ENCODE measurements at regions not wholly inside any gene's neighbourhood (a gene's known extent, or its start where the extent isn't known, plus 50 kb on each side); places are given as distances from the start of the nearest gene placed in this dataset.

DNA sequence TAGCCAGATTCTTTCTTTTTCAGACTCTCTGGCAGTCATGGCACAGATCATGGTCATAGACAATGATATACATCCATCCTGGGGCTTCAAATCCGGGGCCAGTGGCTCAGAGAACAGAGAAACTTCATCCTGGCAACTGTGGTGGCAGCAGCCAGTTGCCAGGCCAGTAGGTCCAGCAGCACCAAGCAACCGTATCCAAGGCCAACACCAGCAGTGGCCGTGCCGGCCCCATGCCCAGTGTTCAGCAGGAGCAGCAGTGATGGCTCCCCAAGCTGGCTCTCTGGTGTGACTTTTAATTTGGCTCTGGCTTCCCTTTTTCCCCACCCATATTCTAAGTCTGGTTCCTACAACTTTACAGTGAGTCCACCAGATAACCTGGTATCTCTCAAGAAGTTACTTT is 300.5 kb downstream of the DEPDC1B start:
- Histone ChIP-seq H3K9me3 (ENCODE audit: low read depth) (no peaks in the 10 kb centered on the region), H3K27ac (no peak overlapping the region), H3K4me3 (no peak overlapping the region), H3K4me1 (ENCODE audit: low read depth) (no peaks in the 10 kb centered on the region), H3K36me3 (no peaks in the 10 kb centered on the region), H3K27me3 (no peaks in the 10 kb centered on the region)
- TF ChIP-seq CTCF (IDR thresholded peaks at IDR 0.05; ENCODE audit: low read depth, low read length): no peak
- DNase-seq (ENCODE audit: low read depth in 1 of 2, low spot score in 1 of 2): no peak

- peak; percentile 16 for TF ChIP-seq CTCF (IDR thresholded peaks at IDR 0.05; ENCODE audit: low read depth, low read length)
- H3K27ac ChIP-seq: no peak overlapping the region
- H3K27me3 ChIP-seq: no peaks in the 10 kb centered on the region
- H3K4me3 ChIP-seq: no peak overlapping the region
- peak in 1 of 2 donors; percentile 2 for DNase-seq (ENCODE audit: low read depth in 1 of 2, low spot score in 1 of 2)
- no peaks in the 10 kb centered on the region for H3K4me1 ChIP-seq (ENCODE audit: low read depth)
- H3K9me3 ChIP-seq (ENCODE audit: low read depth): no peaks in the 10 kb centered on the region
- no peaks in the 10 kb centered on the region for H3K36me3 ChIP-seq
Measured at GRCh38 chr5:60395712-60396329, 304.1 kb downstream of the DEPDC1B start.

GRCh38 chr5:60387051-60387440 is 312.9 kb downstream of the DEPDC1B start:
- no peak overlapping the region for H3K27ac ChIP-seq
- no peaks in the 10 kb centered on the region for H3K27me3 ChIP-seq
- no peak for DNase-seq (ENCODE audit: low read depth in 1 of 2, low spot score in 1 of 2)
- H3K36me3 ChIP-seq: no peaks in the 10 kb centered on the region
- H3K9me3 ChIP-seq (ENCODE audit: low read depth): no peaks in the 10 kb centered on the region
- H3K4me1 ChIP-seq (ENCODE audit: low read depth): no peaks in the 10 kb centered on the region
- no peak for TF ChIP-seq CTCF (IDR thresholded peaks at IDR 0.05; ENCODE audit: low read depth, low read length)
- H3K4me3 ChIP-seq: no peak overlapping the region

- DNase-seq (ENCODE audit: low read depth in 1 of 2, low spot score in 1 of 2): no peak
- Histone ChIP-seq H3K4me3 (no peak overlapping the region), H3K36me3 (no peaks in the 10 kb centered on the region), H3K9me3 (ENCODE audit: low read depth) (no peaks in the 10 kb centered on the region), H3K4me1 (ENCODE audit: low read depth) (no peaks in the 10 kb centered on the region), H3K27ac (no peak overlapping the region), H3K27me3 (no peaks in the 10 kb centered on the region)
- TF ChIP-seq CTCF (IDR thresholded peaks at IDR 0.05; ENCODE audit: low read depth, low read length): no peak
Measured at GRCh38 chr5:60386436-60387050, 313.4 kb downstream of the DEPDC1B start.

GRCh38 chr5:60382716-60383115 is 317.2 kb downstream of the DEPDC1B start:
- TF ChIP-seq CTCF (IDR thresholded peaks at IDR 0.05; ENCODE audit: low read depth, low read length): peak; percentile 53
- DNase-seq (ENCODE audit: low read depth in 1 of 2, low spot score in 1 of 2): peak; percentile 11 to 52
- no peak overlapping the region for H3K27ac ChIP-seq
- H3K27me3 ChIP-seq: no peaks in the 10 kb centered on the region
- no peaks in the 10 kb centered on the region for H3K4me1 ChIP-seq (ENCODE audit: low read depth)
- H3K9me3 ChIP-seq (ENCODE audit: low read depth): no peaks in the 10 kb centered on the region
- H3K36me3 ChIP-seq: no peaks in the 10 kb centered on the region
- no peak overlapping the region for H3K4me3 ChIP-seq

Measured in cardiac muscle cell (in vitro differentiated cells and primary cell).